ENCODE measurements at regions not wholly inside any gene's neighbourhood (a gene's known extent, or its start where the extent isn't known, plus 50 kb on each side); places are given as distances from the start of the nearest gene placed in this dataset.

- no peaks in the 10 kb centered on the region for H3K23me2 ChIP-seq (ENCODE audit: low read depth, low read length)
- POLR2A ChIA-PET (ENCODE audit: partially characterized antibody) = no interaction called here
- no peak overlapping the region for H3K27ac ChIP-seq (ENCODE audit: low read depth, low read length)
- no peak overlapping the region for H3K4ac ChIP-seq (replicated peaks; ENCODE audit: insufficient read length, low read depth, low read length)
- no peaks in the 10 kb centered on the region for H3K79me2 ChIP-seq (ENCODE audit: control insufficient read depth in 1 of 2, insufficient read depth in 2 of 2, low read length in 2 of 2)
- no peak overlapping the region for H2AK5ac ChIP-seq (ENCODE audit: low read depth, low read length)
- no peaks in the 10 kb centered on the region for H3K9me3 ChIP-seq (ENCODE audit: insufficient read depth in 2 of 2, low read depth in 1 of 2, low read length in 1 of 2)
- no peaks in the 10 kb centered on the region for H3K36me3 ChIP-seq (ENCODE audit: control insufficient read depth in 2 of 4, insufficient read depth in 4 of 4, low read length in 3 of 4)
- H4K20me1 ChIP-seq (replicated peaks in 1 of 2; ENCODE audit: control insufficient read depth in 1 of 2, insufficient read depth in 2 of 2, low read length in 2 of 2) = no peaks in the 10 kb centered on the region
- WGBS, 2 experiments (ENCODE audit: extremely low coverage in 1 of 2, insufficient coverage in 1 of 2, insufficient read length in 1 of 2, insufficient replicate concordance in 2 of 2, low coverage in 1 of 2, low lambda C conversion rate in 2 of 2, missing lambda C conversion rate in 1 of 2) = 89% methylated on average over 8 of the region's 8 CpGs; no CpG with 5 or more reads in 1 of the 2 experiments
- FAIRE-seq = no peak
- no peaks in the 10 kb centered on the region for H3K27me3 ChIP-seq (replicated peaks in 1 of 4; ENCODE audit: control insufficient read depth in 3 of 4, extremely low read depth in 1 of 4, insufficient read depth in 3 of 4, low read length in 3 of 4)
- H2BK5ac ChIP-seq (ENCODE audit: low read depth, low read length) = no peak overlapping the region
- no peak overlapping the region for H2BK120ac ChIP-seq (replicated peaks; ENCODE audit: low read depth, low read length)
- CTCF ChIA-PET (ENCODE audit: partially characterized antibody) = interaction anchor here (0.6 to 0.9 kb wide), 2 partner anchors 21 to 122 kb away, joined by 3 to 4 read pairs; no protein-coding TSS in a partner anchor
- no peak overlapping the region for H3K4me3 ChIP-seq (ENCODE audit: extremely low read depth in 1 of 4, insufficient read depth in 2 of 4, low read depth in 3 of 4, low read length in 4 of 4)
- no peak overlapping the region for H4K8ac ChIP-seq (ENCODE audit: extremely low read depth, insufficient read depth, low read length)
- no peak overlapping the region for H2BK12ac ChIP-seq (ENCODE audit: low read depth, low read length)
- H3K18ac ChIP-seq (ENCODE audit: extremely low read depth, low read length) = no peak overlapping the region
- H4K91ac ChIP-seq (replicated peaks; ENCODE audit: insufficient read length, low read length) = no peak overlapping the region
- DNase-seq (ENCODE audit: low read depth in 1 of 2, low spot score in 2 of 2) = no peak
- H3K14ac ChIP-seq (ENCODE audit: insufficient read length) = no peak overlapping the region
- H3K4me2 ChIP-seq (ENCODE audit: insufficient read depth in 1 of 2, low read depth in 2 of 2, low read length in 2 of 2) = no peak overlapping the region
- H2BK20ac ChIP-seq (ENCODE audit: low read length) = no peak overlapping the region
- TF ChIP-seq TCF12 (IDR thresholded peaks at IDR 0.05; ENCODE audit: low read depth, low read length) (no peak), SIN3A (conservative IDR thresholded peaks at IDR 0.05 in 1 of 2, IDR thresholded peaks at IDR 0.05 in 1 of 2; ENCODE audit: low read depth in 1 of 2, low read length in 2 of 2) (no peak), JUND (IDR thresholded peaks at IDR 0.05; ENCODE audit: low read length) (no peak), EP300 (IDR thresholded peaks at IDR 0.05; ENCODE audit: borderline replicate concordance in 1 of 2, low read depth in 2 of 2, low read length in 2 of 2) (no peak), SAP30 (IDR thresholded peaks at IDR 0.05; ENCODE audit: insufficient read depth, insufficient replicate concordance, low read length) (no peak), USF2 (IDR thresholded peaks at IDR 0.05; ENCODE audit: low read length) (no peak), NANOG (IDR thresholded peaks at IDR 0.05; ENCODE audit: insufficient read depth, low read depth, low read length, poor library complexity, severe bottlenecking) (no peak), CTBP2 (IDR thresholded peaks at IDR 0.05; ENCODE audit: borderline replicate concordance, insufficient read depth, insufficient read length, low read length) (no peak)
- H3K56ac ChIP-seq (replicated peaks; ENCODE audit: insufficient read length, low read depth, low read length) = no peak overlapping the region
- H4K5ac ChIP-seq (ENCODE audit: insufficient read length, low read depth, low read length) = no peak overlapping the region
- H2BK15ac ChIP-seq (ENCODE audit: low read length) = no peak overlapping the region
- H3K23ac ChIP-seq (ENCODE audit: insufficient read length) = no peak overlapping the region
- H3K9ac ChIP-seq (replicated peaks in 1 of 4; ENCODE audit: extremely low read depth in 1 of 4, low read depth in 3 of 4, low read length in 3 of 4) = no peak overlapping the region
- no peak overlapping the region for H2AFZ ChIP-seq (ENCODE audit: low read length)
- H3K4me1 ChIP-seq (replicated peaks in 1 of 4; ENCODE audit: control insufficient read depth in 3 of 4, insufficient read depth in 4 of 4, low read length in 3 of 4) = peaks cover 0 to 5% (median 1%) of the 10 kb centered on the region in 4 experiments; a peak in 3 of 7 replicates
- H3K79me1 ChIP-seq (ENCODE audit: low read depth, low read length) = no peaks in the 10 kb centered on the region
Observed at GRCh38 chr1:81517987-81518386, 282.7 kb upstream of the ADGRL2 start.

All from H1 (cell line).